Large intestine (tissue), 3 donors: ENCODE measurements at regions not wholly inside any gene's neighbourhood (a gene's known extent, or its start where the extent isn't known, plus 50 kb on each side); places are given as distances from the start of the nearest gene placed in this dataset.
A peak's percentile ranks its signal among the peaks of the same experiment; 100 is the strongest.

Source experiments
- DNase-seq, 2 donors: peaks; one replicate each; pipeline versions ENCODE4 v3.0.0 to v3.0.0-alpha.2; 2013
- H3K27ac ChIP-seq: one replicate; pipeline ENCODE4 v1.5.1; 2013; ENCODE audit warnings: low read length
- H3K27me3 ChIP-seq: 2 replicates; pipeline ENCODE4 v1.6.1; 2013; ENCODE audit warnings: low read length; ENCODE audit not compliant: control insufficient read depth, insufficient read depth
- H3K36me3 ChIP-seq: 2 replicates; pipeline ENCODE4 v1.6.1; 2013; ENCODE audit warnings: low read length; ENCODE audit not compliant: control insufficient read depth, insufficient read depth
- H3K4me1 ChIP-seq: one replicate; pipeline ENCODE4 v1.6.1; 2013; ENCODE audit warnings: low read length; ENCODE audit not compliant: control insufficient read depth, insufficient read depth
- H3K4me3 ChIP-seq: one replicate; pipeline ENCODE4 v1.5.1; 2013; ENCODE audit warnings: low read length
- H3K9me3 ChIP-seq: one replicate; pipeline ENCODE4 v1.6.1; 2013; ENCODE audit warnings: mild to moderate bottlenecking, low read depth, low read length, moderate library complexity; ENCODE audit not compliant: control insufficient read depth
- WGBS: methylation state at CpG from one replicate; pipeline ENCODE4 v1.1.5; 2013; ENCODE audit warnings: low lambda C conversion rate; ENCODE audit not compliant: insufficient coverage; 5-methylcytosine and 5-hydroxymethylcytosine counted together

- DNase-seq, result no peak
- 83% methylated on average over 2 of the region's 8 CpGs for WGBS
- no peak overlapping the region for H3K27ac ChIP-seq
Observed at GRCh38 chr20:24236201-24236600, 233.2 kb upstream of the SYNDIG1 start.

GRCh38 chr20:24235296-24236175 is 233.9 kb upstream of the SYNDIG1 start:
- Histone ChIP-seq H3K9me3 (no peaks in the 10 kb centered on the region), H3K27me3 (no peaks in the 10 kb centered on the region), H3K36me3 (no peaks in the 10 kb centered on the region), H3K27ac (no peak overlapping the region), H3K4me3 (no peak overlapping the region), H3K4me1 (no peaks in the 10 kb centered on the region)
- no peak for DNase-seq
- 93% methylated on average over 4 of the region's 14 CpGs for WGBS

More at GRCh38 chr20:24236201-24236600, 233.2 kb upstream of the SYNDIG1 start:
- H3K4me3 ChIP-seq, result no peak overlapping the region
- no peaks in the 10 kb centered on the region for H3K4me1 ChIP-seq
- H3K36me3 ChIP-seq, result no peaks in the 10 kb centered on the region
- no peaks in the 10 kb centered on the region for H3K27me3 ChIP-seq
- no peaks in the 10 kb centered on the region for H3K9me3 ChIP-seq

DNA sequence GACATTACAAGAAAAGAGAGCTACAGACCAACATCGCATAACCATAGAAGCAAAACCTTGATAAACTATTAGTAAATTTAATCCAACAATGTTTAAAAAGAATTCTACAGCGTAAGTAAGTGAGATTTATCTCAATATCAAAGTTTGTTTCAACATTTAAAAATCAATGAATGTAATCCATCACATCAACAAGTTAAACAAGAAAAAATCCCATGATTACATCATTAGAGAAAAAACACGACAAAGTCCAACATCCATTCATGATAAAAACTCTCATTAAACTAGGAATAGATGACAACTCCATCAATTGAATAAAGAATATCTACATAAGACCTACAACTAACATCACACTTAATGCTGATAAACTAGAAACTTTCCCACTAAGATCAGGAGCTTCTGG is 239.0 kb upstream of the GGTLC1 start:
- Histone ChIP-seq H3K9me3 (no peaks in the 10 kb centered on the region), H3K36me3 (no peaks in the 10 kb centered on the region), H3K27me3 (no peaks in the 10 kb centered on the region), H3K4me3 (no peak overlapping the region), H3K27ac (no peak overlapping the region), H3K4me1 (no peaks in the 10 kb centered on the region)
- no peak for DNase-seq
- 53% methylated on average over 2 of the region's 3 CpGs for WGBS

DNA sequence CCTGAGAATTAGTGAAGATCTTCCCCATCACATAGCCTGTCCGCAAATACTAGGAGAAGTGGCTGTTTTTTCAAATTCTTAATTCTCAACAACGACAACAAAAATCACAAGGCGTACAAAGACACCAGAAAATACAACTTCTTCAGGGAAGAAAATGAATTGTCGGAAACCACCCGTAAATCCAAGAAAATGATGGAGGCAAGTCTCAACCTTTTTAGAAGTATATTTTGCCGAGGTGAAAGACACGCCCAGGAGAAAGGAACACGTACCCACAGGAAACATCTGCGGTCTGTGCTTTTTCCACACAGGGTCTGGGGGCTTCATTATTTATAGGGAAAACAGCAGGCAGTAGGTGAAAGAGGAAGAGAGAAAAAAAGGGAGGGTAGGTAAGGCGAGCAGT is 223.9 kb upstream of the GGTLC1 start:
- peaks cover 34% of the 10 kb centered on the region for H3K4me1 ChIP-seq
- H3K27me3 ChIP-seq, result no peaks in the 10 kb centered on the region
- DNase-seq, result no peak
- no peak overlapping the region for H3K4me3 ChIP-seq
- H3K36me3 ChIP-seq, result no peaks in the 10 kb centered on the region
- no CpG with 5 or more reads among the region's 10 CpGs for WGBS
- peak overlapping the region; percentile 28 for H3K27ac ChIP-seq
- no peaks in the 10 kb centered on the region for H3K9me3 ChIP-seq

- Histone ChIP-seq H3K36me3 (no peaks in the 10 kb centered on the region), H3K27ac (no peak overlapping the region), H3K4me3 (no peak overlapping the region), H3K9me3 (no peaks in the 10 kb centered on the region), H3K27me3 (no peaks in the 10 kb centered on the region), H3K4me1 (peaks cover 38% of the 10 kb centered on the region)
- no peak for DNase-seq
Observed at GRCh38 chr20:24211972-24212371, 223.4 kb upstream of the GGTLC1 start.

- Histone ChIP-seq H3K36me3 (no peaks in the 10 kb centered on the region), H3K27ac (no peak overlapping the region), H3K4me1 (peaks cover 42% of the 10 kb centered on the region), H3K4me3 (no peak overlapping the region), H3K27me3 (no peaks in the 10 kb centered on the region), H3K9me3 (no peaks in the 10 kb centered on the region)
- WGBS, result 33% methylated on average over 1 of the region's 2 CpGs
- DNase-seq, result peak in 1 of 2 donors; percentile 52
Observed at GRCh38 chr20:24210356-24210755, 221.8 kb upstream of the GGTLC1 start.

DNA sequence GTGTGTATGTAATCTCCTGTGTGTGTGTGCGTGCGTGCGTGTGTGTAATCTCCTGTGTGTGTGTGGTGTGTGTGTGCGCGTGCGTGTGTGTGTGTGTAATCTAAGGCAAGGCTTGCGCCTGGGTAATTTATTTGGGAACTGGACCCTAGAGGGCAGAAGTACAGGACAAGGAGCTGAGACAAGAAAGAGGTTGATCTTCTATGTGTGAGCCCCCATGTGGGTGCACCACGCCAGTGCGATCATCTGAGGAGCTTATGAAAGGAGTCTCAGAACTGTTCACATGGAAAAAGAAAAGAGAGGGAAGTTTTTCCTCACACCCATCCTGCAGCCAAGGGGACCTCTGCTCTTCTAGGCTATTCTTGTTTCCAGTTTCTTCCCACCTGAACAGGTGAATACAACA is 220.1 kb upstream of the GGTLC1 start:
- WGBS, result no CpG with 5 or more reads among the region's 9 CpGs

GRCh38 chr20:24207803-24208300 is 219.3 kb upstream of the GGTLC1 start:
- Histone ChIP-seq H3K27me3 (no peaks in the 10 kb centered on the region), H3K4me1 (peaks cover 31% of the 10 kb centered on the region), H3K36me3 (no peaks in the 10 kb centered on the region), H3K27ac (no peak overlapping the region), H3K4me3 (no peak overlapping the region), H3K9me3 (no peaks in the 10 kb centered on the region)
- no peak for DNase-seq
- no CpG with 5 or more reads among the region's 26 CpGs for WGBS

More for the DNA sequence above, 220.1 kb upstream of the GGTLC1 start:
- Histone ChIP-seq H3K27me3 (no peaks in the 10 kb centered on the region), H3K4me1 (peaks cover 35% of the 10 kb centered on the region), H3K9me3 (no peaks in the 10 kb centered on the region), H3K4me3 (no peak overlapping the region), H3K36me3 (no peaks in the 10 kb centered on the region), H3K27ac (no peak overlapping the region)
- peak in 1 of 2 donors; percentile 44 for DNase-seq

DNA sequence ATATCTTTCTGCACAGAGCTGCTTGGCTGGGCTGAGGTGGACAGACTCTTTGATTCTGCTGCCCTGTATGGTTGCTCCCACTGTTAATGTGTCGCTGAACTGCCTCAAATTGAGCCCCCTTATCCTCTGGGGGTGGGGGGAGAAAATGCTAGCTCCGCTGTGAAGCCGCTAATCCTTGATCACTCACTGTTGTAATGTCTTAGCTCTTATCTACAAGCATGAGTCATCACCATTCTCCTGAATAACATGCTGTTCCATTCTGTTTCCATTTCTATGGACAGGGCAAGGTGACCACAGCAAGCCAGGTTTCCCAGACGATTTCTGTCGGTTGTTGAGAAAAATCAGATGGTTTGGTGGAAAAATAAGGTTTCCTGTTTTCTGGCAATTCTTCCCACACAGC is 218.4 kb upstream of the GGTLC1 start:
- H3K27ac ChIP-seq, result no peak overlapping the region
- peak; percentile 33 to 64 for DNase-seq
- peaks cover 28% of the 10 kb centered on the region for H3K4me1 ChIP-seq
- no CpG with 5 or more reads among the region's 5 CpGs for WGBS
- H3K36me3 ChIP-seq, result no peaks in the 10 kb centered on the region
- no peaks in the 10 kb centered on the region for H3K27me3 ChIP-seq
- H3K4me3 ChIP-seq, result no peak overlapping the region
- no peaks in the 10 kb centered on the region for H3K9me3 ChIP-seq

DNA sequence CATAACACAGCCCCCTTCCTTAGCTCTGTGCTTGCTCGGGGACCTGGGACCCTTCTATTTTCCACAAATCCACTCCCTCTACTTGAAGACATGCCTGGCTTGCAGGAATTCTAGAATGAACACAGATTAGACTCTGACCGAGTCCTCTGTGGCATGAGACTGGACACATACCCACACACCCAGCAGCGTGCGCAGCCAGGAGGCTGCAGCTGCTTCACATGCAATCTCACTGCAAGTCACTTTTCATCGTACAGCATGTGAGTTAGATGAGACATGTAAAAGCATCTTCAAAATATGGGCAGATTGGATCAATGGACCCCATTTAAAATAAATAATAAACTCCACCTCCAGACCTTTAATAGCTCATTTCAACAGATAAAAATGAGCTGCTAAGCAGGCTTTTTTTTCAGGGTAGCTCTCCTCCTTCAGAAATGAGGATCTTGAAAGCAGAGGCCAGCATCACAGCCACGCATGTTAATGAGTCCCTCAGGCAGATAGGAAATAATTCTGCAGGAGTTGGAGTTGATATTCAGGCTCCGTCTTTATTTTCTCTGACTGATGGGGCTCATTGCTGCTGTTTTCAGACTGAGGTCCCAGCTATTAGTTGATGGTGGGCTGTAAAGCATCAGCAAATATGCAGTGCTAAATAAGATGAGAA is 215.1 kb upstream of the GGTLC1 start:
- Histone ChIP-seq H3K36me3 (no peaks in the 10 kb centered on the region), H3K4me3 (no peak overlapping the region), H3K27ac (no peak overlapping the region), H3K9me3 (no peaks in the 10 kb centered on the region), H3K4me1 (peaks cover 13% of the 10 kb centered on the region), H3K27me3 (no peaks in the 10 kb centered on the region)
- no CpG with 5 or more reads among the region's 7 CpGs for WGBS
- no peak for DNase-seq
